HUES6 (cell line): ENCODE measurements at regions not wholly inside any gene's neighbourhood (a gene's known extent, or its start where the extent isn't known, plus 50 kb on each side); places are given as distances from the start of the nearest gene placed in this dataset.

Experiments
- H3K27ac ChIP-seq: 2 replicates; pipeline ENCODE4 v1.7.0; 2013; ENCODE audit warnings: low read depth, mild to moderate bottlenecking, low read length, inconsistent platforms
- H3K27me3 ChIP-seq: 2 replicates; pipeline ENCODE4 v1.6.1; 2013; ENCODE audit warnings: low read length; ENCODE audit not compliant: control insufficient read depth, insufficient read depth
- H3K36me3 ChIP-seq: 2 replicates; pipeline ENCODE4 v1.6.1; 2013; ENCODE audit warnings: low read length; ENCODE audit not compliant: control insufficient read depth, insufficient read depth
- H3K4me1 ChIP-seq: 2 replicates; pipeline ENCODE4 v1.6.1; 2013; ENCODE audit warnings: low read length; ENCODE audit not compliant: control insufficient read depth, insufficient read depth
- H3K4me3 ChIP-seq: 2 replicates; pipeline ENCODE4 v1.5.1; 2013; ENCODE audit warnings: low read depth, low read length
- H3K9ac ChIP-seq: one replicate; pipeline ENCODE4 v1.6.1; 2013; ENCODE audit warnings: mild to moderate bottlenecking, low read length
- H3K9me3 ChIP-seq: 2 replicates; pipeline ENCODE4 v1.6.1; 2013; ENCODE audit warnings: low read depth, low read length; ENCODE audit not compliant: control insufficient read depth, insufficient read depth

- Histone ChIP-seq H3K9ac (no peak overlapping the region), H3K27ac (no peak overlapping the region), H3K36me3 (no peaks in the 10 kb centered on the region), H3K9me3 (no peaks in the 10 kb centered on the region), H3K27me3 (no peaks in the 10 kb centered on the region), H3K4me1 (no peaks in the 10 kb centered on the region), H3K4me3 (no peak overlapping the region)
Observed at GRCh38 chr6:167392631-167393316, 67.9 kb downstream of the TTLL2 start.

GRCh38 chr6:167393731-167394130 is 68.8 kb downstream of the TTLL2 start:
- no peaks in the 10 kb centered on the region for H3K27me3 ChIP-seq
- H3K27ac ChIP-seq: no peak overlapping the region
- no peaks in the 10 kb centered on the region for H3K36me3 ChIP-seq
- H3K4me3 ChIP-seq: no peak overlapping the region
- H3K4me1 ChIP-seq: no peaks in the 10 kb centered on the region
- H3K9me3 ChIP-seq: no peaks in the 10 kb centered on the region
- H3K9ac ChIP-seq: no peak overlapping the region

GRCh38 chr6:167394339-167394738 is 69.5 kb downstream of the TTLL2 start:
- Histone ChIP-seq H3K36me3 (no peaks in the 10 kb centered on the region), H3K4me3 (no peak overlapping the region), H3K27me3 (no peaks in the 10 kb centered on the region), H3K27ac (no peak overlapping the region), H3K9me3 (no peaks in the 10 kb centered on the region), H3K4me1 (no peaks in the 10 kb centered on the region), H3K9ac (no peak overlapping the region)

DNA sequence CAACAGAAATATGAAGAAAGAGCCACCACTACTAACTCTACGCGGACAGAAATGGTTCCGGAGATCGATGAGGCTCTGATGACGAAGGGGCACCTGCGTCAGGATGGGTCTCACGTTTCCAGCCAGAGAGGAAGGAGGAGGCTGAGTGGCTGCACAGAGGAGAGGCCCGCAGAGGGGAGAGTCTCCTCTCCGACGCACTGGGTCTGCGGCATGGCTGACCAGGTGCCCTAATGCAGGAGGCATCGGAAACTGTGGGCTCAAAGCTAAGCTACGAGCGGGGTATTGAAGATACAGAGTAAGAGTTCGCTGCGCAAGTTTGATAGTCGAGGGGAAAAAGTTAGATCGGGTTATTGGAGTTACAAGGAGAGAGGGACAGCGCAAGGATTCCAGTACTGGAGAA is 69.9 kb downstream of the TTLL2 start:
- Histone ChIP-seq H3K9me3 (no peaks in the 10 kb centered on the region), H3K27me3 (no peaks in the 10 kb centered on the region), H3K27ac (no peak overlapping the region), H3K4me3 (no peak overlapping the region), H3K4me1 (no peaks in the 10 kb centered on the region), H3K9ac (no peak overlapping the region), H3K36me3 (no peaks in the 10 kb centered on the region)

GRCh38 chr6:167396068-167396658 is 71.3 kb downstream of the TTLL2 start:
- H3K27ac ChIP-seq: no peak overlapping the region
- H3K36me3 ChIP-seq: no peaks in the 10 kb centered on the region
- H3K27me3 ChIP-seq: no peaks in the 10 kb centered on the region
- no peaks in the 10 kb centered on the region for H3K9me3 ChIP-seq
- H3K4me3 ChIP-seq: no peak overlapping the region
- H3K9ac ChIP-seq: no peak overlapping the region
- no peaks in the 10 kb centered on the region for H3K4me1 ChIP-seq

- Histone ChIP-seq H3K27me3 (no peaks in the 10 kb centered on the region), H3K9ac (no peak overlapping the region), H3K27ac (no peak overlapping the region), H3K36me3 (no peaks in the 10 kb centered on the region), H3K4me1 (0 out of 2 replicates have a peak, but pooled peaks cover 4% of the 10 kb centered on the region), H3K9me3 (no peaks in the 10 kb centered on the region), H3K4me3 (no peak overlapping the region)
Observed at GRCh38 chr6:167396659-167397490, 72.0 kb downstream of the TTLL2 start.

GRCh38 chr6:167397712-167398111 is 72.8 kb downstream of the TTLL2 start:
- H3K4me1 ChIP-seq: 0 out of 2 replicates have a peak, but pooled peaks cover 8% of the 10 kb centered on the region

DNA sequence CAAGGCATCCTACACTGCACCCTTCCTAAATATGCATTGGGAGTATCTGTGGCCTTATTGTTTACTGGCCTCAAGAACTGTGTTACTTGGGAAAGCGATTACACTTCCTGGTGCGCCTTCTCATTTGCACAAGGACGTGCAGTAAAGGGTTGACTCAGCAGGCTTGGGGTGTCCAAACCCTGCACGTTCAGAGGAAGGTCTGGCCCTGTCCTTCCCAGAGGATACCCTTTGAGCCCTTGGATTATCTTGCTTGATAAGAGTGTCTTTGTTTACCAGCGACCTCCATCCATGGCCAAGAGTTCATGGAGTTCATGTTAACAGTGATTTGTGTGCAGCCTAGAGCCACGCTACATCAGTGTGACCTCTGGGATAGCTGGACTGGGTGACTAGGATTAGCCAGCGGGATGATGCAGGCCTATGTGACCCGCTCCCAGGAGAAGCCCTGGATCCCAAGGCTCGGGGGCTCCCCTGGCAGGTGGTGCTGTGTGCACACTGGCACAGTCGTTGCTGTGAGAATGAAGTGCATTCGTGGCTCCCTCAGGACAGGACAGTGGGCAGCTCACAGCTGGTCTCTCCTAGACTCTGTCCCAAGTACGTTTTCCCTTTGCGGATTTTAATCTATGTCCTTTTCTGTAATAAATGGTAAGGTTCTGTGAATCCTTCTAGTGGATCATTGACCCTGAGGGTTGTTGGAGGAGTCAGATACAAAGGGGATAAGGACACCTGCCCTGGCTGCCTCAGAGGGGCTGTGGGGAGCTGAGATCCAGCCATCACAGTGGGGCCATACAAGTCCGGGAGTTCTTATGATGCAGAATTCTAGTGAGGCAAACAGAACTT is 73.5 kb downstream of the TTLL2 start:
- H3K27me3 ChIP-seq: no peaks in the 10 kb centered on the region
- no peaks in the 10 kb centered on the region for H3K9me3 ChIP-seq
- H3K4me1 ChIP-seq: 0 out of 2 replicates have a peak, but pooled peaks cover 8% of the 10 kb centered on the region
- H3K36me3 ChIP-seq: no peaks in the 10 kb centered on the region
- no peak overlapping the region for H3K9ac ChIP-seq
- no peak overlapping the region for H3K27ac ChIP-seq
- no peak overlapping the region for H3K4me3 ChIP-seq

More at GRCh38 chr6:167397712-167398111, 72.8 kb downstream of the TTLL2 start:
- Histone ChIP-seq H3K36me3 (no peaks in the 10 kb centered on the region), H3K9me3 (no peaks in the 10 kb centered on the region), H3K4me3 (no peak overlapping the region), H3K27me3 (no peaks in the 10 kb centered on the region), H3K9ac (no peak overlapping the region), H3K27ac (no peak overlapping the region)

- H3K36me3 ChIP-seq: no peaks in the 10 kb centered on the region
- H3K9ac ChIP-seq: no peak overlapping the region
- H3K4me3 ChIP-seq: no peak overlapping the region
- H3K27ac ChIP-seq: no peak overlapping the region
- 0 out of 2 replicates have a peak, but pooled peaks cover 8% of the 10 kb centered on the region for H3K4me1 ChIP-seq
- H3K27me3 ChIP-seq: no peaks in the 10 kb centered on the region
- no peaks in the 10 kb centered on the region for H3K9me3 ChIP-seq
Observed at GRCh38 chr6:167399051-167399387, 74.1 kb downstream of the TTLL2 start.

- H3K27ac ChIP-seq: no peak overlapping the region
- H3K9me3 ChIP-seq: no peaks in the 10 kb centered on the region
- no peaks in the 10 kb centered on the region for H3K36me3 ChIP-seq
- no peak overlapping the region for H3K9ac ChIP-seq
- 0 out of 2 replicates have a peak, but pooled peaks cover 8% of the 10 kb centered on the region for H3K4me1 ChIP-seq
- H3K4me3 ChIP-seq: no peak overlapping the region
- no peaks in the 10 kb centered on the region for H3K27me3 ChIP-seq
Observed at GRCh38 chr6:167399599-167399998, 74.7 kb downstream of the TTLL2 start.
